ENCODE measurements at regions not wholly inside any gene's neighbourhood (a gene's known extent, or its start where the extent isn't known, plus 50 kb on each side); places are given as distances from the start of the nearest gene placed in this dataset.

GRCh38 chr2:12050396-12050795 is 304.0 kb downstream of the LPIN1 start:
- intact Hi-C loops (cut with DNase I) = no loop called here
- Histone ChIP-seq H3K27me3 (no peaks in the 10 kb centered on the region), H3K27ac (no peak overlapping the region), H3K4me3 (no peak overlapping the region), H3K36me3 (no peaks in the 10 kb centered on the region), H3K9me3 (no peaks in the 10 kb centered on the region), H3K4me1 (no peaks in the 10 kb centered on the region), H3K9ac (ENCODE audit: low read depth in 2 of 2, low read length in 2 of 2) (no peak overlapping the region)
- DNase-seq = no peak
- TF ChIP-seq, protein P1, sequence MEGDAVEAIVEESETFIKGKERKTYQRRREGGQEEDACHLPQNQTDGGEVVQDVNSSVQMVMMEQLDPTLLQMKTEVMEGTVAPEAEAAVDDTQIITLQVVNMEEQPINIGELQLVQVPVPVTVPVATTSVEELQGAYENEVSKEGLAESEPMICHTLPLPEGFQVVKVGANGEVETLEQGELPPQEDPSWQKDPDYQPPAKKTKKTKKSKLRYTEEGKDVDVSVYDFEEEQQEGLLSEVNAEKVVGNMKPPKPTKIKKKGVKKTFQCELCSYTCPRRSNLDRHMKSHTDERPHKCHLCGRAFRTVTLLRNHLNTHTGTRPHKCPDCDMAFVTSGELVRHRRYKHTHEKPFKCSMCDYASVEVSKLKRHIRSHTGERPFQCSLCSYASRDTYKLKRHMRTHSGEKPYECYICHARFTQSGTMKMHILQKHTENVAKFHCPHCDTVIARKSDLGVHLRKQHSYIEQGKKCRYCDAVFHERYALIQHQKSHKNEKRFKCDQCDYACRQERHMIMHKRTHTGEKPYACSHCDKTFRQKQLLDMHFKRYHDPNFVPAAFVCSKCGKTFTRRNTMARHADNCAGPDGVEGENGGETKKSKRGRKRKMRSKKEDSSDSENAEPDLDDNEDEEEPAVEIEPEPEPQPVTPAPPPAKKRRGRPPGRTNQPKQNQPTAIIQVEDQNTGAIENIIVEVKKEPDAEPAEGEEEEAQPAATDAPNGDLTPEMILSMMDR (IDR thresholded peaks at IDR 0.05) = no peak

DNA sequence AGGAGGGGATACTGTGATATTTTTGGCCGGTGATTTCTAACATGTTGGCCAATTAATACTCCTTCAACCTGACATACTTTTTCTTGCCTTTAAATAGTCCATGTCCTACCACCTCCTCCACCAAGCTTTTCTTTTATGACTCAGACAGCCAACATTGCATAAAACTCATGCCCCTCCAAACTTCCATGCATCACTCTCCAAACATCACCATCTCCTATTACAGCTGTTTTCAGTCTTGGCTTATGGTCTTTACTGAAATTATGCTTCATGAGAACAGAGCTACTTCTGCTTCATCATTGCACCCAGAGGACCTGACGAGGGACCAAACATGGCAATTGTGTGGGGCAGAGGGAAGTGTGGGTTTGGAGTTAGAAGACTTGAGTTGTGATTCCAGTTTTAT is 305.4 kb downstream of the LPIN1 start:
- TF ChIP-seq, protein P1 (IDR thresholded peaks at IDR 0.05) = no peak
- H3K27ac ChIP-seq = no peak overlapping the region
- H3K9ac ChIP-seq (ENCODE audit: low read depth in 2 of 2, low read length in 2 of 2) = no peak overlapping the region
- no peak for DNase-seq
- H3K36me3 ChIP-seq = no peaks in the 10 kb centered on the region
- no peak overlapping the region for H3K4me3 ChIP-seq
- H3K27me3 ChIP-seq = no peaks in the 10 kb centered on the region
- no peaks in the 10 kb centered on the region for H3K4me1 ChIP-seq
- H3K9me3 ChIP-seq = no peaks in the 10 kb centered on the region
- intact Hi-C loops (cut with DNase I) = no loop called here

GRCh38 chr2:12052796-12053195 is 306.4 kb downstream of the LPIN1 start:
- no peak overlapping the region for H3K9ac ChIP-seq (ENCODE audit: low read depth in 2 of 2, low read length in 2 of 2)
- no peaks in the 10 kb centered on the region for H3K36me3 ChIP-seq
- H3K9me3 ChIP-seq = no peaks in the 10 kb centered on the region
- H3K27me3 ChIP-seq = no peaks in the 10 kb centered on the region
- no peaks in the 10 kb centered on the region for H3K4me1 ChIP-seq
- DNase-seq = no peak
- H3K27ac ChIP-seq = no peak overlapping the region
- TF ChIP-seq, protein P1 (IDR thresholded peaks at IDR 0.05) = no peak
- intact Hi-C loops (cut with DNase I) = no loop called here
- H3K4me3 ChIP-seq = no peak overlapping the region

DNA sequence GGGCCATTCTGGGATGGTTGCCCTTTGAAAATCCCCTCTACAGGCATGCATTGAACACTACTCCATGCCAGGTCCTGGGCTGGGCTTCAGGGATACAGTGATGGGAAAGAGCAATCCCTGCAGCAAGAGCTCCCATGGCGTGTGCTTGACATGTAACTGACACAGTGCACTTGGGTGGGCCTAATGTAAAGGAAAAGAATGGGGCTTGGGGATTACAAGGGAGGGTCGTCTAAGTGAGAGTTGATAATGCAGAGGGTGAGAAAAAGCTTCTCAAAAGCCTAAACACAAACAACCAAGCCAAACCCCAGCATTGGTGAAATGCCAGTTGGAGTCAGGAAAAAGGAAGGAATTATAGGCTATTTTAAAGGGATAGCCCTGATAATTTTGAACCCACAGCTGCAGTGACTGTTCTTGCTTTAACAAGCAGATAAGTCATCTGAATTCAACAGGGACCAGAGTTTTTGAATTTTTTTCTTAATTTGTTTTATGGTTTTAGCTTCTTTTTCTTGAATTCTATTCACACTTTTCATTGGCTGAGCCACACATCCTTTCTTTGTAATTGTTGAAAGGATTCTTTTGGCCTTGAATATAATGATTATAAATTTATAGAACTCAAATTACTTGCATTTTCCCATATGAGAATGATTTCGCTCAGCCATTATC is 308.7 kb downstream of the LPIN1 start:
- intact Hi-C loops (cut with DNase I) = no loop called here

GRCh38 chr2:12057436-12058166 is 311.2 kb downstream of the LPIN1 start:
- no peak overlapping the region for H3K4me3 ChIP-seq
- DNase-seq = peak; percentile 25
- intact Hi-C loops (cut with DNase I) = no loop called here
- no peaks in the 10 kb centered on the region for H3K27me3 ChIP-seq
- no peaks in the 10 kb centered on the region for H3K36me3 ChIP-seq
- H3K27ac ChIP-seq = no peak overlapping the region
- H3K4me1 ChIP-seq = no peaks in the 10 kb centered on the region
- no peaks in the 10 kb centered on the region for H3K9me3 ChIP-seq
- H3K9ac ChIP-seq (ENCODE audit: low read depth in 2 of 2, low read length in 2 of 2) = no peak overlapping the region
- TF ChIP-seq, protein P1 (IDR thresholded peaks at IDR 0.05) = no peak

More for the DNA sequence above, 308.7 kb downstream of the LPIN1 start:
- Histone ChIP-seq H3K4me1 (no peaks in the 10 kb centered on the region), H3K9ac (ENCODE audit: low read depth in 2 of 2, low read length in 2 of 2) (no peak overlapping the region), H3K9me3 (no peaks in the 10 kb centered on the region), H3K27me3 (no peaks in the 10 kb centered on the region), H3K27ac (no peak overlapping the region), H3K4me3 (no peak overlapping the region), H3K36me3 (no peaks in the 10 kb centered on the region)
- DNase-seq = no peak
- TF ChIP-seq, protein P1 (IDR thresholded peaks at IDR 0.05) = no peak

Measured in colonic mucosa (tissue), 4 donors.